ENCODE measurements at regions not wholly inside any gene's neighbourhood (a gene's known extent, or its start where the extent isn't known, plus 50 kb on each side); places are given as distances from the start of the nearest gene placed in this dataset.

- Mint-ChIP-seq H3K4me3 (no peak overlapping the region), H3K9me3 (peaks cover 11% of the 10 kb centered on the region), H3K27me3 (ENCODE audit: low read depth) (no peaks in the 10 kb centered on the region), H3K4me1 (peaks cover 11% of the 10 kb centered on the region), H3K36me3 (peaks cover 10% of the 10 kb centered on the region), H3K27ac (no peak overlapping the region)
- TF ChIP-seq HMGA2 (CRISPR knock-in tag; IDR thresholded peaks at IDR 0.05) (no peak), FOXP4 (CRISPR knock-in tag; IDR thresholded peaks at IDR 0.05) (no peak), NFE2L1 (CRISPR knock-in tag; IDR thresholded peaks at IDR 0.05) (no peak), CDX4 (CRISPR knock-in tag; IDR thresholded peaks at IDR 0.05; ENCODE audit: borderline replicate concordance) (no peak), JUN (CRISPR knock-in tag; IDR thresholded peaks at IDR 0.05) (no peak)
- POLR2A ChIA-PET, result no interaction called here
- ATAC-seq (peak; percentile 30), DNase-seq (ENCODE audit: low spot score) (no peak)
- CTCF ChIA-PET, result interaction anchor here (1.3 kb wide), 1 partner anchor 101 kb away, joined by 3 read pairs; no protein-coding TSS in a partner anchor
These were observed 150.9 kb upstream of the SLC38A2 start for GRCh38 chr12:46523446-46523845.

- DNase-seq (ENCODE audit: low spot score) (no peak), ATAC-seq (no peak)
- H3K9me3 Mint-ChIP-seq, result no peaks in the 10 kb centered on the region
- ChIA-PET POLR2A (no interaction called here), CTCF (no interaction called here)
- no peaks in the 10 kb centered on the region; the same call in 1 of the 2 replicates for H3K36me3 Mint-ChIP-seq
- H3K27ac Mint-ChIP-seq, result no peak overlapping the region
- H3K4me3 Mint-ChIP-seq, result no peak overlapping the region
- peaks cover 14% of the 10 kb centered on the region for H3K4me1 Mint-ChIP-seq
- no peaks in the 10 kb centered on the region for H3K27me3 Mint-ChIP-seq (ENCODE audit: low read depth)
- TF ChIP-seq CDX4 (CRISPR knock-in tag; IDR thresholded peaks at IDR 0.05; ENCODE audit: borderline replicate concordance) (no peak), PRDM15 (CRISPR knock-in tag; IDR thresholded peaks at IDR 0.05) (no peak), ZBTB21 (CRISPR knock-in tag; IDR thresholded peaks at IDR 0.05; ENCODE audit: borderline replicate concordance) (no peak), NR3C1 (CRISPR knock-in tag; conservative IDR thresholded peaks at IDR 0.05; ENCODE audit: low read depth) (no peak), PRRX2 (CRISPR knock-in tag; IDR thresholded peaks at IDR 0.05) (no peak), ZNF425 (CRISPR knock-in tag; conservative IDR thresholded peaks at IDR 0.05) (no peak), ZNF396 (CRISPR knock-in tag; IDR thresholded peaks at IDR 0.05; ENCODE audit: borderline replicate concordance) (no peak), E2F5 (CRISPR knock-in tag; IDR thresholded peaks at IDR 0.05) (no peak), ATF6 (CRISPR knock-in tag; IDR thresholded peaks at IDR 0.05) (no peak), IRF2 (CRISPR knock-in tag; IDR thresholded peaks at IDR 0.05; ENCODE audit: borderline replicate concordance, low read depth) (no peak), ZBTB43 (CRISPR knock-in tag; IDR thresholded peaks at IDR 0.05) (no peak), SP1 (CRISPR knock-in tag; conservative IDR thresholded peaks at IDR 0.05) (no peak)
These were observed 149.5 kb upstream of the SLC38A2 start for GRCh38 chr12:46522071-46522470.

Measured in WTC11 (cell line).